ENCODE measurements at regions not wholly inside any gene's neighbourhood (a gene's known extent, or its start where the extent isn't known, plus 50 kb on each side); places are given as distances from the start of the nearest gene placed in this dataset.

- ChIA-PET CTCF (no interaction called here), POLR2A (ENCODE audit: unreplicated experiment) (no interaction called here)
- no peaks in the 10 kb centered on the region for H3F3A ChIP-seq (ENCODE audit: insufficient read depth, low read depth)
These were observed 197.5 kb downstream of the IGLL1 start for GRCh38 chr22:23382428-23383218.

GRCh38 chr22:23381661-23382427 is 198.2 kb downstream of the IGLL1 start:
- CTCF ChIA-PET, result no interaction called here
- TF ChIP-seq CTCF (conservative IDR thresholded peaks at IDR 0.05), result no peak
- no peak for TF ChIP-seq EZH2 (IDR thresholded peaks at IDR 0.05; ENCODE audit: low read depth)

More at GRCh38 chr22:23382428-23383218, 197.5 kb downstream of the IGLL1 start:
- H2AFZ ChIP-seq, result no peak overlapping the region
- no peak overlapping the region for H3K4me3 ChIP-seq
- H3K9me3 ChIP-seq (ENCODE audit: insufficient read depth, low read depth), result no peaks in the 10 kb centered on the region
- intact Hi-C loops (cut with micrococcal nuclease; ENCODE audit: unreplicated experiment), result no loop called here
- H3K27me3 ChIP-seq (ENCODE audit: insufficient read depth, low read depth), result peaks cover 34% of the 10 kb centered on the region
- no peak overlapping the region for H3K4me2 ChIP-seq
- DNase-seq, result no peak
- no peaks in the 10 kb centered on the region for H3K79me2 ChIP-seq (ENCODE audit: low read depth)
- H3K27ac ChIP-seq, result no peak overlapping the region
- H3K4me1 ChIP-seq (replicated peaks; ENCODE audit: insufficient read depth), result no peaks in the 10 kb centered on the region
- H4K20me1 ChIP-seq (ENCODE audit: insufficient read depth), result no peaks in the 10 kb centered on the region
- H3K9me2 ChIP-seq (ENCODE audit: insufficient read depth), result no peaks in the 10 kb centered on the region
- no peaks in the 10 kb centered on the region for H3K36me3 ChIP-seq (ENCODE audit: low read depth)
- no TSS peak for BruUV-seq (replicated peaks)
- no peak for TF ChIP-seq EZH2 (IDR thresholded peaks at IDR 0.05; ENCODE audit: low read depth)
- no peak for TF ChIP-seq CTCF (conservative IDR thresholded peaks at IDR 0.05)

GRCh38 chr22:23380911-23381310 is 199.2 kb downstream of the IGLL1 start:
- H4K20me1 ChIP-seq (ENCODE audit: insufficient read depth), result no peaks in the 10 kb centered on the region
- ChIA-PET POLR2A (ENCODE audit: unreplicated experiment) (no interaction called here), CTCF (no interaction called here)
- BruUV-seq (replicated peaks), result no TSS peak
- peaks cover 50% of the 10 kb centered on the region for H3K27me3 ChIP-seq (ENCODE audit: insufficient read depth, low read depth)
- no peaks in the 10 kb centered on the region for H3K9me3 ChIP-seq (ENCODE audit: insufficient read depth, low read depth)
- H3K4me3 ChIP-seq, result no peak overlapping the region
- H3F3A ChIP-seq (ENCODE audit: insufficient read depth, low read depth), result no peaks in the 10 kb centered on the region
- TF ChIP-seq CTCF (conservative IDR thresholded peaks at IDR 0.05), result no peak
- no peak for TF ChIP-seq EZH2 (IDR thresholded peaks at IDR 0.05; ENCODE audit: low read depth)
- H3K4me1 ChIP-seq (replicated peaks; ENCODE audit: insufficient read depth), result no peaks in the 10 kb centered on the region
- no peaks in the 10 kb centered on the region for H3K79me2 ChIP-seq (ENCODE audit: low read depth)
- no peak overlapping the region for H2AFZ ChIP-seq
- no peak overlapping the region for H3K27ac ChIP-seq
- intact Hi-C loops (cut with micrococcal nuclease; ENCODE audit: unreplicated experiment), result no loop called here
- H3K4me2 ChIP-seq, result no peak overlapping the region
- no peaks in the 10 kb centered on the region for H3K36me3 ChIP-seq (ENCODE audit: low read depth)
- no peaks in the 10 kb centered on the region for H3K9me2 ChIP-seq (ENCODE audit: insufficient read depth)
- no peak for DNase-seq

More at GRCh38 chr22:23381661-23382427, 198.2 kb downstream of the IGLL1 start:
- POLR2A ChIA-PET (ENCODE audit: unreplicated experiment), result no interaction called here
- Histone ChIP-seq H3K4me1 (replicated peaks; ENCODE audit: insufficient read depth) (no peaks in the 10 kb centered on the region), H3K4me3 (no peak overlapping the region), H3K9me2 (ENCODE audit: insufficient read depth) (no peaks in the 10 kb centered on the region), H3K27ac (no peak overlapping the region), H3K79me2 (ENCODE audit: low read depth) (no peaks in the 10 kb centered on the region), H3K9me3 (ENCODE audit: insufficient read depth, low read depth) (no peaks in the 10 kb centered on the region), H4K20me1 (ENCODE audit: insufficient read depth) (no peaks in the 10 kb centered on the region), H3K4me2 (no peak overlapping the region), H3F3A (ENCODE audit: insufficient read depth, low read depth) (no peaks in the 10 kb centered on the region), H3K27me3 (ENCODE audit: insufficient read depth, low read depth) (peaks cover 41% of the 10 kb centered on the region), H3K36me3 (ENCODE audit: low read depth) (no peaks in the 10 kb centered on the region), H2AFZ (no peak overlapping the region)
- DNase-seq, result no peak
- no TSS peak for BruUV-seq (replicated peaks)
- intact Hi-C loops (cut with micrococcal nuclease; ENCODE audit: unreplicated experiment), result no loop called here

All from PC-9 (cell line).